ENCODE measurements at regions not wholly inside any gene's neighbourhood (a gene's known extent, or its start where the extent isn't known, plus 50 kb on each side); places are given as distances from the start of the nearest gene placed in this dataset.

- in situ Hi-C loops (cut with MboI; ENCODE audit: low pct_unique_long_range_greater_than_20kb, low sequenced_read_pairs), result no loop called here
Measured at GRCh38 chr6:16842676-16843075, 81.4 kb upstream of the ATXN1 start.

GRCh38 chr6:16841241-16841640, 80.0 kb upstream of the ATXN1 start:
- in situ Hi-C loops (cut with MboI; ENCODE audit: low pct_unique_long_range_greater_than_20kb, low sequenced_read_pairs), result no loop called here
- no peak for DNase-seq

More at GRCh38 chr6:16842676-16843075, 81.4 kb upstream of the ATXN1 start:
- DNase-seq, result no peak

GRCh38 chr6:16840725-16841124, 79.5 kb upstream of the ATXN1 start:
- DNase-seq, result no peak
- in situ Hi-C loops (cut with MboI; ENCODE audit: low pct_unique_long_range_greater_than_20kb, low sequenced_read_pairs), result no loop called here

- no peak for DNase-seq
- in situ Hi-C loops (cut with MboI; ENCODE audit: low pct_unique_long_range_greater_than_20kb, low sequenced_read_pairs), result no loop called here
Measured at GRCh38 chr6:16840291-16840690, 79.0 kb upstream of the ATXN1 start.

- no peak for DNase-seq
- in situ Hi-C loops (cut with MboI; ENCODE audit: low pct_unique_long_range_greater_than_20kb, low sequenced_read_pairs), result no loop called here
Measured at GRCh38 chr6:16839631-16840179, 78.4 kb upstream of the ATXN1 start.

- DNase-seq, result no peak
Measured at GRCh38 chr6:16837217-16837972, 76.1 kb upstream of the ATXN1 start.

GRCh38 chr6:16836144-16836981, 75.1 kb upstream of the ATXN1 start:
- no peak for DNase-seq
- in situ Hi-C loops (cut with MboI; ENCODE audit: low pct_unique_long_range_greater_than_20kb, low sequenced_read_pairs), result no loop called here

More at GRCh38 chr6:16837217-16837972, 76.1 kb upstream of the ATXN1 start:
- in situ Hi-C loops (cut with MboI; ENCODE audit: low pct_unique_long_range_greater_than_20kb, low sequenced_read_pairs), result no loop called here

GRCh38 chr6:16834242-16834641, 73.0 kb upstream of the ATXN1 start:
- in situ Hi-C loops (cut with MboI; ENCODE audit: low pct_unique_long_range_greater_than_20kb, low sequenced_read_pairs), result no loop called here
- no peak for DNase-seq

GRCh38 chr6:16832721-16833120, 71.5 kb upstream of the ATXN1 start:
- in situ Hi-C loops (cut with MboI; ENCODE audit: low pct_unique_long_range_greater_than_20kb, low sequenced_read_pairs), result no loop called here
- no peak for DNase-seq

- in situ Hi-C loops (cut with MboI; ENCODE audit: low pct_unique_long_range_greater_than_20kb, low sequenced_read_pairs), result no loop called here
- no peak for DNase-seq
Measured at GRCh38 chr6:16832043-16832567, 70.8 kb upstream of the ATXN1 start.

- DNase-seq, result no peak
- in situ Hi-C loops (cut with MboI; ENCODE audit: low pct_unique_long_range_greater_than_20kb, low sequenced_read_pairs), result no loop called here
Measured at GRCh38 chr6:16831136-16831535, 69.9 kb upstream of the ATXN1 start.

GRCh38 chr6:16828058-16828457, 66.8 kb upstream of the ATXN1 start:
- in situ Hi-C loops (cut with MboI; ENCODE audit: low pct_unique_long_range_greater_than_20kb, low sequenced_read_pairs), result no loop called here
- no peak for DNase-seq

GRCh38 chr6:16827627-16828026, 66.4 kb upstream of the ATXN1 start:
- in situ Hi-C loops (cut with MboI; ENCODE audit: low pct_unique_long_range_greater_than_20kb, low sequenced_read_pairs), result no loop called here

GRCh38 chr6:16825784-16826183, 64.5 kb upstream of the ATXN1 start:
- no peak for DNase-seq
- in situ Hi-C loops (cut with MboI; ENCODE audit: low pct_unique_long_range_greater_than_20kb, low sequenced_read_pairs), result no loop called here

More at GRCh38 chr6:16827627-16828026, 66.4 kb upstream of the ATXN1 start:
- DNase-seq, result no peak

- in situ Hi-C loops (cut with MboI; ENCODE audit: low pct_unique_long_range_greater_than_20kb, low sequenced_read_pairs), result no loop called here
- peak; percentile 41 for DNase-seq
Measured at GRCh38 chr6:16824845-16825685, 63.8 kb upstream of the ATXN1 start.

GRCh38 chr6:16823718-16824352, 62.6 kb upstream of the ATXN1 start:
- in situ Hi-C loops (cut with MboI; ENCODE audit: low pct_unique_long_range_greater_than_20kb, low sequenced_read_pairs), result no loop called here
- DNase-seq, result no peak

GRCh38 chr6:16822975-16823717, 61.9 kb upstream of the ATXN1 start:
- in situ Hi-C loops (cut with MboI; ENCODE audit: low pct_unique_long_range_greater_than_20kb, low sequenced_read_pairs), result no loop called here
- no peak for DNase-seq

- in situ Hi-C loops (cut with MboI; ENCODE audit: low pct_unique_long_range_greater_than_20kb, low sequenced_read_pairs), result no loop called here
Measured at GRCh38 chr6:16822529-16822928, 61.3 kb upstream of the ATXN1 start.

More at GRCh38 chr6:16822529-16822928, 61.3 kb upstream of the ATXN1 start:
- DNase-seq, result no peak
